KG1 (cell line): ENCODE measurements at regions not wholly inside any gene's neighbourhood (a gene's known extent, or its start where the extent isn't known, plus 50 kb on each side); places are given as distances from the start of the nearest gene placed in this dataset.

ENCODE experiments used
- DNase-seq: peaks from one replicate; lab custom pipeline; 2025; lab: John Stamatoyannopoulos, UW

DNA sequence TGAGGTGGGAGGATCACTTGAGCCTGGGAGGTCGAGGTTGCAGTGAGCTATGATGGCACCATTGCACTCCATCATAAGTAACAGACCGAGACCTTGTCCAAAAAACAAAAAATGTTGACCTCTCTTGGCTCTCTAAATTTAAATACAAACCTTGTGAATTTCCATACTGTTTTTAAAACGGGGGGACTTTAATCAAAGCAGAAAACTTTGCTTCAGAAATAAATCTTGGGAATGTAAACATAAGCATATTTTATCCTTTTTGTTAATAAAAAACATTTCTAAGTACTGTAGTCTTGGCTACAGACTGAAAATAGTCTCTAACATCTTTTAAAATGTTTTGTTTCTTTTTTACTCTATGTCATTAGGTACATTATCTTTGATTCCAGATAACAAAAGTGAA, 130.7 kb upstream of the RASSF8 start:
- no peak for DNase-seq

DNA sequence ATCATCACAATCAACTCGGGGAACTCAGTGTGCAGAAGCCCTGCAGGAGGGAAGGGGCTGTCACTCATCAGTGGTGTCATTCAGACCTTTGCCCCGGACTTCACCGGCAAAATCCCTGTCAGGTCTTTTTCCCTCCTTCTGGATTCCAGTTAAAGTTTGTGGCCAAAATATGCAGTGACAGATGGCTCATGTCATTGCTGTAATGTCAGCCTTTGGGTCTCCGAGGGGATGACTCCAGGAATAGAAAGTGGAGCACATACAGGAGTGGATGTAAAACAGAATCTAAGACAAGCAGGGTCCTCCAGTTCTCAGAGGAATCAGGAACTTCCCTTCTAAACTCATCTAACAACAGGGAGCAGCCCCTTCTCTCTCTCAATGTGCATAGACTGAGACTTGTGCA, 130.3 kb upstream of the RASSF8 start:
- DNase-seq, result no peak

DNA sequence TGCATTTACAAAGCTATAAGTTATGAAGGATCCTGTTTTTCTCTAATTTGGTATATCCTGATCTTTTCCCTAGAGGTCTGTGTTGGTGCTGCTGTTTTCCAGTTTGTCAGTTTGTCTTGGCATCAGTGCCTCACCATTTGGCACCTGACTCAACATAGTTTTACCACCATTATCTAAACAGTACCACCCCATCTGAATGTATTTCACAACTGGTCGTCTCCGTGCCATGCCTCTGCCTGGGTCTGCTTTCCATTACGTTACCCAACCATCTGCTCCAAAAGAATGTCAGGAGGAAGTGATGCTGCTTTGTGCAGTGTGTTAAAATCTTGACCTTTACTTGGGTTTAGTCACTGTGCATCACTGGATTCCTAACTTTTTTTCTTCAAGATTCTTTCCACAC, 129.3 kb upstream of the RASSF8 start:
- no peak for DNase-seq

DNA sequence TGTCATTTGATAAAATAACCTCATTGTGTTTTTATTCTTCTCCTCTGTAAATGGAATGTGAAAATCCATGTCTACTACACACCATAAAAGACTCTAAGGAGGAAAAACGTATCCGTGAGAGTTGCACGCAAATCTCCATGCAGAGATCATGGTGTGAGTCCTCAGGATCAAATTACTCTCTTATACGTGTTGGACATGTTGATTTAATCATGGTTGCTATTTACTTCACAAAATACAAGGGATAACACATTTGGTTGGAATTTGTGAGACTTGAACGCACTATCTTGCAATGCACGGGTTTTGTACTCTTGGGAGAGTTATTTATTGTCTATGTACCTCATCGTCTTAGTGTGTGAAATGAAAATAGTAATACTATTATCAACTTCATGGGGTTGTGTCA, 128.0 kb upstream of the RASSF8 start:
- no peak for DNase-seq

DNA sequence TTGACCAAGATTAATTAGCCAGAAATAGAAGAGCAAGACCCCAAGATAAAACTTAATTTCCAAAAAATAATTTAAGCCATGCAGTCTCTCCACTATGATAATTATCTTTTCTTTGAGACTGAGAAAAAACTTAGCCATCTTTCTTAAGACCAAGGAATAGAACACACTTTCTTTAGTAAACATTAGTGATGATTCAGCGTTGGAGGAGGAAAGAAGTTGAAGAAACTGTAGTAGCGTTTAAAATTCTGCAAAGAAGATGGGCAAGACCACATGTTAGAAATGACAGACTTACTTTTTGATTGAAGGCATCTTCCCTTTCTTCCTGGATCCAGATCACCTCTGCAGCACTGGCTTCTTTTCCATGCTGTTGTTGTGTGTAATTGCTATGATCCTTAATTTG, 124.8 kb upstream of the RASSF8 start:
- no peak for DNase-seq

DNA sequence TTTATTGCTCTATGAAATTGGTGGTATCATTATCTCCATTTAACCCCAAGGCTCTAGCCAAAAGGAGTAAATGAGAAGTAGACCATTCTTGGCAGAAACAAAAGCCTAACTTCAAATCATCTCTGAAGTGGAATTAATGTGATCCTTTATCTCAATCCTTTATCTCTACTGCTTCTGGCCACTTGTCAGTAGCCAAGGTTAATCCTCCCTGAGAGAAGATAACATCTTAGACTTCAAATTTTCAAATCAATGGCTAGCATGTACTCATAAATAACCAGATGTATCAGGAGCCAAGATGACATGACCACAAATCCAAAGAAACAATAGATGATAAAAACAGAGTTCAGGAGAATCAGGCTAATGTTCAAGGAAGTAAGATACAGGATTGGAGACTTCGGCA, 123.1 kb upstream of the RASSF8 start:
- DNase-seq, result no peak

DNA sequence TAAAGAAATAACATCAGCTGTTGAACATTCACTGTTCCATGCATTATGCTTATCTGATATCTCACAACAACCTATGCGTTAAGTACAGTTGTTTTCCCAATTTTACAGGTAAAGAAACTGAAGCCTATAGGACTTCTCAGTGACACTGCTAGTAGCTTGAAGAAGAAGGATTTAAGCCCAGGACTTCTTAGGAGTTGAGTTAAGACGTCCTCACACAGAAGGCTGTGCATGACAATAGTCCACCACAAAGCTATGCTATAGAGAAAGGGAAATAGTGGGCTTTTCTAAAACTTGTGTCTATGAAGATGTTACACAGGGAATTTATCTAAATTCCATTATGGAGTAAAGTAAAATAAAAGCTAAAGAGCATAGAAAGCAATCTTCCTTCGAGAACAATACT, 120.5 kb upstream of the RASSF8 start:
- DNase-seq, result no peak

DNA sequence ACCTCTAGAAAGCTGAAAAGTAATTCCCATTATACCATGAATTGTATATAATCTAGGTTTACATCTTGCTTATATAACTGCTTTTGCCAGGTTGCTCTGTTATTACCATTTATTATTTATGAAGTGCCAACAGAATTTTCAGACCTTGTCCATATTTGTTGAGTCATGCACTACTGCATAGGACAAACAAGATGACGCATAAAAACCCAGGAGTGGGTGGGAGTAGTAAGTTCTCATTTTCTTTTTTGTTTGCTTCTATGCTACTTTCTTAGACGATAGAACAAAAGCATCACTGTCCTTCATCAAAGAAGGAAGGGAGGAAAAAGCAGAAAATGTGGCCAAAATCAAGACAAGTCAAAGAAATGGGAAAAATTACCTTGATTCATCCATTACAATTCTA, 119.0 kb upstream of the RASSF8 start:
- no peak for DNase-seq

DNA sequence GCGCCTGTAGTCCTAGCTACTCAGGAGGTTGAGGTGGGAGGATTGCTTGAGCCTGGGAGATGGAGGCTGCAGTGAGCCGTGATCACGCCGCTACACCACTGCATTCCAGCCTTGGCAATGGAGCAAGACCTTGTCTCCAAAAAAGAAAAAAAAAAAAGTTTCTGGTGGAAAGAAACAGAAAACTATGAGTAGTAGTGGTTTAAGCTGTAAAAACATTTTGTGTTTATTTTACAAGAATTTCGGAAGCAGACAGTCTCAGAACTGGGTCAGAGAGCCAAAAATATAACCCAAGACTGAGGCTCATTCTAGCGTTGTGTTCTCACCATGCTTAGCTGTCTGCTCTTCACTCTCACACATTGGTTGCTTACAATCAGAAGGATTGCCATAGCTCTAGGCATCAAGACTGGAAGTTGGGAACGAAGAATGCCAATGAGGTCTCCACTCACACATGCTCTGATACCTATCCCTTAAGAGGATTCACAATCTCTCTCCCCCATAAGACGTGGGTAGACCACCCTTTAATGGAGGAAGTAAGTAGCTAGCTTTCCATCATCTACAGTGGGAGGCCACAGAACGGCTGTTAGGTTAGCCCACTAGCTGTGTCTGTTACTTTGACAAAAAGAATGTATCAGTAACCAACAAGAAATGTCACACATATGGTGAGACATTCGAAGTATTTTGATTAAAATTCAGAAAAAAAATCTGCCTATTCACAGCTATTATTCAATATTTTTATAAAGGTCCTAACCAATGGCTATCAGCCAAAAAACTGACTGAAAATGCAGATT, 117.6 kb upstream of the RASSF8 start:
- DNase-seq, result no peak

DNA sequence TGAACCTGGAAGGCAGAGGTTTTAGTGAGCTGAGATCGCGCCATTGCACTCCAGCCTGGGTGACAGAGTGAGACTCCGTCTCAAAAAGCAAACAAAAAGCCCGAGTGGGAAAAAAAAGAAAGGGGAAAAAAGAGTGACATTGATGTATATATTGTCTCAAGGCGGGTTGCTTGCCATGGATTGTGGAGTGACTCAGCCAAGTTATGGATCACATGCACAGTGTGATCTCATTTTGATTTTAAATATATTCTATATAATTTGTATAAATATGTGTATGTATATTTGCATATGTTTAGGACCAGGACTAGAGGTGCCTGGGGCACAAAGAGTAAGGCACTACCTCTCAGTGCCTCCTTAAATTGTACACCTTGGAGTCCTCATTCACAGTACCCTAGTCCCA, 116.2 kb upstream of the RASSF8 start:
- no peak for DNase-seq

DNA sequence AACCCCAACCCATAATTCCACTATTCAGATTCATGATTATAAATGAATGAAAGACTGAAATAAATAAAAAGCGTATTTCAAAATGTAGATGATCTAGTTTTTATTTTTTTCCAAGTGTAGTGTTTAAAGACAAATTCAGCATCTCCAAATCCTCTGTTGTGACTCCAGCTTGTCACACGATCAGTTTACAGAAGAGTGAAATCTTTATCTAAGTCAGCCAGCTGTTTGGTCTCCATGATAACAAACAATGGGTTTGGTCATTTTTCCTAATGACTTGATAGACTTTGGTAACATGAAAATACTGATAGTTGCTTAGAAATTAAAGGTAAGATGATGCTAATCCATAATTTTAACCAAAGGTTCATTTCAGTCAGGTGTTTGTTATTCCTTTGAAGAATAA, 114.5 kb upstream of the RASSF8 start:
- DNase-seq, result no peak

DNA sequence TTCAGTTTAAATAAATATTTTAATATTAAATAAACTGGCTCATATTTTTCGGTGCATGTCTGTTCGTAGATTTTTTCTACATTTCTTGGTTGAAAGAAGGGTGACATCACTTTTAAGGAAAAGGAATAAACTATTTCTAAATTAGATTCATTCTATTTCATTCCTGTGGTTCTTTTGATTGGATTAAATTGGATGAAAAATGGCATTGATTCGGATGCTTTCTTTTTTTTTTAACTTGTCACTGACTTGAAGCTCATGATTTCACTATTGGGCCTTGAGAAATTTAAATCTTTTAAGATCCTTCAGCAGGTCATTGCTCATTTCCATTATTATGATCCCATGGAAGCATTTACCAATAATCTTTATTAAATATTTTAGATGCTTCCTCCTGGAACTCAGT, 113.1 kb upstream of the RASSF8 start:
- no peak for DNase-seq

DNA sequence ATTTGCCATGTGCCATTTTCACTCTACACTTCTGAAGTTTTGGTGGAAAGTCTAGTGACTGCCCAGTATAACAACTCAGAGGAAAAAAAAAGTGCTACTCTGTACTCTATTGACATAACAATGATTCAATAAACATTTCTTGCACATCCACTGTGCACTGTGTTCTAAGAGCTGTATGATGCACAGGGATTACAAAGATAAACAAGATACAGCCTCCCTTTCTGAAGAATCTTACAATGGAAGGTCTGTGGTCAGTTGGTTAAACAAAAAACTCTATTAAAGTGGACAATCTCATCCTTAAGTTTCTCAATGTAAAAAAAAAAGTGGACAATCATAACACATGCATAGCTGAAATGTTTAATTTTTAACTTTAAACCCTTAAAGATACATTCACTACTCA, 105.7 kb upstream of the RASSF8 start:
- no peak for DNase-seq

DNA sequence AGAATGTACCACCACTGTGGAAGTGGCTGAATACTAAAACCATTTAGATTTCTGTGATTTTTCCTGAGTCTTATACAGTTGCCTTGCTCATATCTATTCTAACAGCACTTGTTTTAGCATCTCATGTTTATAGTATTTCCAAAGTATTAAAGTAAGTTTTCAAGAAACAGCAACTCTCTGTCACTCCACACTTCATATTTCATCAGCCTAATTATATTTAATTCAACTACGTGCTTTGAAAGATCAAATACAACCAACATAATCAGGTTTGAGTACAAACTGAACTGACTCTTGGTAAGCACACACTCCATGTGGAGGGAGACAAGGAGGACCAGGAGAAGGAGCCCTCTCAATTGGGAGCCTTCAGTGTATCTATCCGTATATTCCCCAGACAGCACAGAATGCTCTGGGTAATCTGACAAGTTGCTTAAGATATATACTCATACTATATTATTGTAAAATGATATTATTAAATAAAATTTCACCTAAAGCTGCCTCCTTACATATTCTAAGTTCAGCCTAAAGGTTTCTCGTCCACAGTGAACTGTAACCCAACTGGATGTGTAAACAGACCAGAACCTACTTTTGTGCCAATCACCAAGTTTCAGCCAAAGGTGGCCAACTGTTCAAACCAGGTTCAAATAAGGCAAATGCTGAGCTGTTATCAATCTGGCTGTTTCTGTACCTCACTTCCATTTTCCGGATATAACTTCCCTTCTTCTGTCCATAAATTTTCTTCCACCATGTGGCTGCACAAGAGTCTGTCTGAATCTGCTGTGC, 105.0 kb upstream of the RASSF8 start:
- DNase-seq, result no peak

DNA sequence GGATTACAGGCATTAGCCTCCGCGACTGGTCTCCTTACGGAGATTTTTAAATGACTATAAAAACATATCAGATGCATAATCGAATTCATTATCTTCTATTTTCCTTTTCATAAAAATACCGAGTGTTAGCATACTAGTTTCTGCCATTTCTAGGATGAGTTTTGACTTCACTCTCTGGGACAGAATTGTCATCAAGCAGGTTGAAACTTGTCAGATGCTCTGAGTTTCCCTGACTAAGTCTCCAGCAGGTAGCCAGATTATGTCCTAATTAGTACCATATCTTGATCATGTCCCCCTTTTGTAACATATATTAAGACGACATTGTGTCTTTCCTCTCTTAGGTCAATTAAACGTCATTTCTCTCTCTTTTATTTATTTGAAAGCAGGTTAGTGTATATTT, 103.5 kb upstream of the RASSF8 start:
- DNase-seq, result no peak

DNA sequence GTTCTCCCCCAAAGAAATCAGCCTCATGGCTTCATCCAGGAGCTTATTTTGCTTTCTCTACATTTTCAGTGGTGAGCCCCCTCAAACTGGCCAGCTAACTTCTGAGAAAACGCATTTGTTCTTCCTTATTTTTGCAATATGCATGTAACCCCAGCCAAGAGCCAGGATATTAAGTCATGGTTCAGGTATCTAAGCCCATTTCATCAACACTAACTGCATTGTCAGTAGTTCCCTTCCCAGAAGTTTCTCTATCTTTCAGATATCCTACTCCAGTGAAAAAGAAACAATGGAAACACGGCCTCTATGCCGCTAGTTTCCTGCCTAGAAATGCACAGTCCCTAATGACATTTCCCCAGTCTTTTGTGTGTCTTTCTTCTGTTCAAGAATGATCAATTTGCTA, 102.8 kb upstream of the RASSF8 start:
- DNase-seq, result no peak

DNA sequence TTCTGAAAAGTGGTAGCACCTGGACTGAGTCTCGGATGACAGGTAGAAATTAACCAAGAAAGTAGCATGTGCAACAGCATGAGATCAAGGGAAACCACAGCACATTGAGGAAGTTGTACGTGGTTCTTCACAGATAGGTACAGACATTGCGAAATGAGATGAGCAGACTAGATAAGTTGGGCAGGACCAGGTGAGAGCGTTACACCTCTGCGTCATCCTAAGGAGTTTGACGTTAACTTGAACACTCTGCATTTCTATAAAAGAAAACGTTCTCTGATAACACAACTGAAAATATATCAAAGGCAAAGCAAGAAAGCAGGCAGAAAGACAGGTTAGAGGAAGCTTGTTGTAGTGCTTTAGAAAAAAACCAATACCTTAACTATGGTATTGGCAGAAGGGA, 98.5 kb upstream of the RASSF8 start:
- DNase-seq, result no peak

DNA sequence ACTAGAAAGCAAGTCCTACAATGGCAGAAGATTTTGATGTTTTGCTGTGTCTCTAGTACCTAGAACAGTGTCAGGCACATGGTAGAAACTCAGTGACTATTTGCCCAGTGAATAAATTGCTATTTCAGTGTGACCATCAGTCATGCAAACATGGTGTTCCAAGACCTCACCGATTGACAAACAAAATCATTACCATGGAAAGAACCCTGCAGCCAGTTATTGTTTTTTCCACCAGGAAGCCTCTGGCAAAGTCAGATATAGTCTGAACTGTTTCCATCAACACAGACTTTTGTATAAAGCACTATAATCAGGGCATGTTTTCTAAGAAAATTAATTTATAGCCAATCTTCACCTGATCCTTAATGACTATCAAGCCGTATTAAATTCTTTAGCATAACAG, 97.3 kb upstream of the RASSF8 start:
- DNase-seq, result no peak

DNA sequence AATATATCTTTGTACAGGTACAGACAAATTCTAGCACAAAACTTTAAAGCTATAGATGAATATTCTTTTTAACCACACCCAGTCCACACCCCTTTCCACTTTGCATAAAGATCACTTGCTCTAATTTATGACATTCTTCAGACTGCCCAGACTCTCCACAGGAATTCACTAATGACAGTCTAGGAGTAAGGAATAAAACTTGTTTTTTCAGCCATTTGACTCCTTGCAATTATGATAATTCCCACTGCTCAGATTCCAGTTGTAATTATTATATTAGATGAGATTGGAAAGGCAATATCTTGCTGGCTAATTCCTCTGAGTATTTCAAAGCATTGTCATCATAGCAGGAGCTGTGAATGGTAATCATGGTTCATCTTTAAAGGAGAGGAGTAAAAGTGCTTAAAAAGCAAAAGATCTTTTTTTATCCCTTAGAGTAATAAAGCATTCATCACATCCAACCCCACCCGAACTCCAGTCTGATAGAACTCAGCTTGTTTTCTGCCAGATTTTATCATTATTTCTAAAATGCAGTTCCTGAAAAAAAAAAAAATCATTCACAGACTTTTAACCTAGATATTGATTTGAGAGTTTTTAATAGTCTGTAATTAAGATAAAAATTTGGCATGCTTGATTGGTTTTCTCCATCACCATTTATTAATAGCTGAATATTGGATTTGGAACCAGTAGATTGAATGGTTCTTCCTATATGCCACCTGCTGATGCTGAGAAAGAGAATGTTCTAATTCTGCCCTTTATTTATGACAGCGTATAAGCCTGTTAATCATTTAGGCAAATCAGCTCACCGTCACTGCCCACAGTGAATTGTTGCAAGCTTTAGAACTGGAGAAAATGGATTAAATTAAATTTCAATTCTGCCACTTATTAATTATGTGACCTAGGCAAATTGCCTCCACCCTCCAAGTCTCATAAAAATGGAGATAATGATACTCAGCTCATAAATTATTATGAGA, 93.9 kb upstream of the RASSF8 start:
- no peak for DNase-seq

DNA sequence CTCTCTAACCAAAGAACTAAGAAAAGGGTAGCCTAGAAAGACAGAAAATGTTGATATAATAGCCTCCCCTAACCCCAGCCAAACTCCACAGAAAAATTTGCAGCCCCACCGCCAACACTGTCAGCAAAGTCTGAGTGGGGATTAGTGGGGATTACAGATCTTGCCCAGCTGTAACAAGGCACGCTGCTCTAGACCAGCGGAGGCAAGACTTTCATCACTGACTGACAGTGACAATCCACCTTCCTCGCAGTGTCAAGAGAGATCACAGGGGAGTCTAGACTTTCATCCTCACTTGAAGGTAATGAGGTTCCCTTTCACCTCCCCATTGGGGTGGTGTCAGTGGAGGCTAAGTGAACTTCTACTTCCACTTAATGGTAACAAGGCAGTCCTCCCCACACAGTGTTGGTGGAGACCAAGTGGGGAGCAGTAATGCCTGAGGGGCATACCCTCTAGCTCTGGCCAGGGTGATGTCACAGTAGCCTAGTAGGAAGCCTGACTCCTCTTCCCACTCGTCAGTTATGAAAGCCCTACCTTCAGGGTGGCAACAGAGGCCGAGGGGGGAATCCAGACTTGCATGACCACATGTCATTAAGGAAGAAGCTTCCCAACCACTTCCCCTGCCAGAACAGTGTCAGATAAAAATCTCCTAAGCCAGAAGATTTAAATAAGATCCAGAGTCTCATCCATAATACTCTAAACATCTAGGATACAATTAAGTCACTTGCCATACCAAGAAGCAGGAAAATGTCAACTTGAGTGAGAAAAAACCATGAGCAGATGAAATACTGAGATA, 91.7 kb upstream of the RASSF8 start:
- DNase-seq, result no peak

DNA sequence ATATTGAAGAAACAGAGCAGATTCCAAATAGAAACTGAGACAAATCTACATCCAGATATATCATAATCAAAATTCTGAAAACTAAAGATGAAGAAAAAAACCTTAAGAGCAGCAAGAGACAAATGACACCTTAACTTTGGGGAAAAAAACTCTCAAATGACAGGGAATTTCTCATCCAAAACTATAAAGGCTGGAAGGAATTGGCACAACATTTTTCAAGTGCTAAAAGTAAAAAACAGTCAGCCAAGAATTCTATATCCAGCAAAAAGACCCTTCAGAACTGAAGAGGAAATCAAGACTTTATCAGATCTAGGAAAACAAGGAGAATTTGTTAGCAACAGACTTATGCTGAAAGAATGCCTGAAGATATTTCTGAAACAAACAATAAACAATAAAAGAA, 90.3 kb upstream of the RASSF8 start:
- no peak for DNase-seq

DNA sequence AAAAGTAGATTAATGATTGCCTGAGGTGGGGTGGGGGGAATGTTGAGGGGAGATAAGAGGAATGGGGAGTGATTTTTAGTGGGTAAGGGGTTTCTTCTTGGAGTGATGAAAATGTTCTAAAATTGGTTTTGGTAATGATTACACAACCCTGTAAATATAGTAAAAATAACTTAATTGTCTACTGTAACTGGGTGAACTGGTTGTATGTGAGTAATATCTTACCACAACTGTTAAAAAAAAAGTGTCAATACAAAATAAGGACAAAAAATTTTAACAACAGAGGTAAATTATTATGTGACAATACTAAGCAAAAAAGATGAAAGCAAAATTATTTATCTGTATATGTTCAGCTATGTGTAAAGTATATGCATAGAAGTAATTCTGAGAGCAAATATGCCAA, 86.3 kb upstream of the RASSF8 start:
- DNase-seq, result no peak
